GM21786 (cell line): ENCODE measurements at regions not wholly inside any gene's neighbourhood (a gene's known extent, or its start where the extent isn't known, plus 50 kb on each side); places are given as distances from the start of the nearest gene placed in this dataset.

ENCODE experiments used
- ATAC-seq: cut with Tn5 transposase; IDR thresholded peaks from one replicate; pipeline ENCODE4 v1.9.1; 2021; ENCODE audit not compliant: unreplicated experiment

GRCh38 chr1:67635055-67635809 lies 49.8 kb upstream of the GADD45A start:
- ATAC-seq, result no peak
